ENCODE measurements at regions not wholly inside any gene's neighbourhood (a gene's known extent, or its start where the extent isn't known, plus 50 kb on each side); places are given as distances from the start of the nearest gene placed in this dataset.

DNA sequence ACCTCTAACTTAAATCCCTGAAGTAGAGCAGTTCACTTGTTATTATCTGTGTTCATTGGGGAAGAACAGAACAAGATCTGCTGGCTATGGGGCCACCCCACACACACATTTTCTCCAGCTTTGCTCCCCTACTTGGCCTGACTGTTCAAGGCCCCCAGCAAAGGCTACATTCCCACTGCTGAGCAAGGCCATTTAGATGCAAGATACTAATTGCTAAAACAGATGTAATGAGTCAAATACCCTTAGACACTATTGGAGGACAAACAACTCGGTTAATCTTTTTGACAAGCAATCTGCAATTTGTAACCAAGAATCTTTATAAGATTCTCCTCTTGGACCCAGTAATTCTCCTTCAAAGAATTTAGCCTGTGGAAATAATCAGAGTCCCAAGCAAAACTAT is 67.7 kb downstream of the NAV1 start:
- H3K36me3 ChIP-seq (ENCODE audit: control insufficient read depth in 2 of 3, insufficient read depth in 3 of 3, low read length in 3 of 3) = no peaks in the 10 kb centered on the region
- H3K4me1 ChIP-seq (ENCODE audit: control insufficient read depth in 2 of 3, insufficient read depth in 2 of 3, low read depth in 1 of 3, low read length in 3 of 3) = peaks cover 0 to 2% (median 0%) of the 10 kb centered on the region in 3 donors
- H3K9me3 ChIP-seq (ENCODE audit: control insufficient read depth in 2 of 3, insufficient read depth in 1 of 3, low read length in 3 of 3) = no peaks in the 10 kb centered on the region
- TF ChIP-seq, protein P1, sequence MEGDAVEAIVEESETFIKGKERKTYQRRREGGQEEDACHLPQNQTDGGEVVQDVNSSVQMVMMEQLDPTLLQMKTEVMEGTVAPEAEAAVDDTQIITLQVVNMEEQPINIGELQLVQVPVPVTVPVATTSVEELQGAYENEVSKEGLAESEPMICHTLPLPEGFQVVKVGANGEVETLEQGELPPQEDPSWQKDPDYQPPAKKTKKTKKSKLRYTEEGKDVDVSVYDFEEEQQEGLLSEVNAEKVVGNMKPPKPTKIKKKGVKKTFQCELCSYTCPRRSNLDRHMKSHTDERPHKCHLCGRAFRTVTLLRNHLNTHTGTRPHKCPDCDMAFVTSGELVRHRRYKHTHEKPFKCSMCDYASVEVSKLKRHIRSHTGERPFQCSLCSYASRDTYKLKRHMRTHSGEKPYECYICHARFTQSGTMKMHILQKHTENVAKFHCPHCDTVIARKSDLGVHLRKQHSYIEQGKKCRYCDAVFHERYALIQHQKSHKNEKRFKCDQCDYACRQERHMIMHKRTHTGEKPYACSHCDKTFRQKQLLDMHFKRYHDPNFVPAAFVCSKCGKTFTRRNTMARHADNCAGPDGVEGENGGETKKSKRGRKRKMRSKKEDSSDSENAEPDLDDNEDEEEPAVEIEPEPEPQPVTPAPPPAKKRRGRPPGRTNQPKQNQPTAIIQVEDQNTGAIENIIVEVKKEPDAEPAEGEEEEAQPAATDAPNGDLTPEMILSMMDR (IDR thresholded peaks at IDR 0.05; ENCODE audit: borderline replicate concordance, extremely low read depth, insufficient read depth) = no peak
- H3K9ac ChIP-seq (ENCODE audit: low read length in 3 of 3) = no peak overlapping the region
- no peaks in the 10 kb centered on the region for H3K27me3 ChIP-seq (ENCODE audit: control insufficient read depth, insufficient read depth, low read length)
- no peak overlapping the region for H3K27ac ChIP-seq (ENCODE audit: low read depth in 2 of 2, low read length in 2 of 2)
- DNase-seq = peak in 1 of 5 donors; percentile 24
- no peak overlapping the region for H3K4me3 ChIP-seq (ENCODE audit: low read length in 3 of 3)
- FAIRE-seq = no peak
- intact Hi-C loops (cut with DNase I) = no loop called here

DNA sequence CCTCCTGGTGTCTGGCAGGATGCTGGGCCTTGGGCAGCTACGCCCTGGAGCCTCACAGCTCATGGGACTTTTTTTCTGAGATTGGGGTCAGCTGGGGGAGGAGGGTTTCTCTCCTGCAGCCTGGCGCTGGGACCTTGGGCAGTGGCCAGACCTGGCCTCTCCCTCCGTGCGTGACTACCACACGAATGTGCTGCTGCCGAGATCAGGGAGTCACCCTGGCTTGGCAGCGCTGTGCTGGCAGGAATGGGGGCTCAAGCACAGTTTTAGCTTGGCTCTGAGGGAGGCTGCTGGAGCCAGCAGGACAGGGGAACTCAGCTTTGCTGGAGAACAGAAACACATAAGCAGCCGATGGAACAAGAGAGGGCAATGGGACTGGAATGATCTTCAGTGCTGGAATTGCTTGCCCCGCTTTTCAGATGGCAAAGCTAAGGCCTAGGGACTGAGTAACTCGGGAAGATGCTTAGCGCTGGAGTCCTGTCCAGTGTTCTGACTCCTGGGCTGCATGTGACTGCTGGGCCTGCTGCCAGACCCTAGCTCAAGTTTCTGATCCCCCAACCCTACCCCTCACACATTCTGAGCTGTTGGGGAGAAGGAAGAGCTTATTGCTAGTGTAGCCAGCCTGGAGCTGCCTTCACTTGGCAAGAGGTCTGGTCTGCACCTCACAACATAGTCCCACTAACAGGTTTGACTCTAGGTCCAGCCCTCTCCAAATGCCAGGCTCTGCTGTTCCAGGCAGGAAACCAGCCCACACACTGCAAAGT is 69.9 kb downstream of the NAV1 start:
- Histone ChIP-seq H3K27me3 (ENCODE audit: control insufficient read depth, insufficient read depth, low read length) (no peaks in the 10 kb centered on the region), H3K36me3 (ENCODE audit: control insufficient read depth in 2 of 3, insufficient read depth in 3 of 3, low read length in 3 of 3) (no peaks in the 10 kb centered on the region), H3K9me3 (ENCODE audit: control insufficient read depth in 2 of 3, insufficient read depth in 1 of 3, low read length in 3 of 3) (no peaks in the 10 kb centered on the region), H3K27ac (ENCODE audit: low read depth in 2 of 2, low read length in 2 of 2) (no peak overlapping the region), H3K4me3 (ENCODE audit: low read length in 3 of 3) (no peak overlapping the region), H3K9ac (ENCODE audit: low read length in 3 of 3) (no peak overlapping the region), H3K4me1 (ENCODE audit: control insufficient read depth in 2 of 3, insufficient read depth in 2 of 3, low read depth in 1 of 3, low read length in 3 of 3) (no peaks in the 10 kb centered on the region)
- intact Hi-C loops (cut with DNase I) = no loop called here
- TF ChIP-seq, protein P1 (IDR thresholded peaks at IDR 0.05; ENCODE audit: borderline replicate concordance, extremely low read depth, insufficient read depth) = no peak
- DNase-seq (peak in 1 of 5 donors; percentile 57), FAIRE-seq (no peak)

DNA sequence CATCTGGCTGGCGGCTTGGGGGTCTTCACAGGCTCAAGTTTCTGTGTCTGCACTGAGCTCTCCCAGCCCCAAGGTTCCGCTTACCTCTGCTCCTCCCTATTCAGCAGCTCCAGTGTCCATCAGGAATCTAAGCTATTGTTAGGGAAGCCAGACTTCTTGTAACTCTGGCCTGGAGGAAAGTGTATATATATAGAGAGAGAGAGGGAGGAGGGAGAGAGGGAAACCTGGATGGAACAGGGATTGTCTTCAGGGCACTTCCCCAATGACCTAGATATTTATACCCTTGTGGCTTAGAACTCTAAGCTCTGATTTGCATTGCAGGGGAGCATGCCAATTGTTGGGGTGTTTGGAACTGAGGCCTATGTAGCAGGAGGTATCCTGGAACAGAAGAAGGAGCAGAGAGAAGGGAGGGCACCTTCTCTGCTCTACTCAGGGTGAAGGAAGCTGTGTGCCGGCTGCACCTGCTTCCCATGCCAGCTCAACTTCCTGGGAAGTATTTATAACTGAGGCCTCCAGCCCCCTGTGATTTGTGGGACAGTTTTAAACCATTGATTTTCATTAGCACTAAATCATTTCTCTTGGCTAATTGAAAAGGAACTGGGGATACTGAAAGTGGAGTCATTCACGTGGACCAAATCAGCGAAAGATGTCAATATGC is 70.9 kb downstream of the NAV1 start:
- H3K4me3 ChIP-seq (ENCODE audit: low read length in 3 of 3) = no peak overlapping the region
- no peaks in the 10 kb centered on the region for H3K36me3 ChIP-seq (ENCODE audit: control insufficient read depth in 2 of 3, insufficient read depth in 3 of 3, low read length in 3 of 3)
- no peak overlapping the region for H3K9ac ChIP-seq (ENCODE audit: low read length in 3 of 3)
- H3K27ac ChIP-seq (ENCODE audit: low read depth in 2 of 2, low read length in 2 of 2) = no peak overlapping the region
- DNase-seq (peak in 1 of 5 donors; percentile 8), FAIRE-seq (no peak)
- H3K9me3 ChIP-seq (ENCODE audit: control insufficient read depth in 2 of 3, insufficient read depth in 1 of 3, low read length in 3 of 3) = no peaks in the 10 kb centered on the region
- H3K4me1 ChIP-seq (ENCODE audit: control insufficient read depth in 2 of 3, insufficient read depth in 2 of 3, low read depth in 1 of 3, low read length in 3 of 3) = no peaks in the 10 kb centered on the region
- TF ChIP-seq, protein P1 (IDR thresholded peaks at IDR 0.05; ENCODE audit: borderline replicate concordance, extremely low read depth, insufficient read depth) = no peak
- intact Hi-C loops (cut with DNase I) = no loop called here
- H3K27me3 ChIP-seq (ENCODE audit: control insufficient read depth, insufficient read depth, low read length) = no peaks in the 10 kb centered on the region
